Activated gamma-delta T cell treated with Interleukin-2 at 50 U/mL for 16 hours (primary cell): ENCODE measurements at regions not wholly inside any gene's neighbourhood (a gene's known extent, or its start where the extent isn't known, plus 50 kb on each side); places are given as distances from the start of the nearest gene placed in this dataset.

Experiments used
- DNase-seq: peaks from one replicate; pipeline ENCODE4 v3.0.0-alpha.2; 2020

DNA sequence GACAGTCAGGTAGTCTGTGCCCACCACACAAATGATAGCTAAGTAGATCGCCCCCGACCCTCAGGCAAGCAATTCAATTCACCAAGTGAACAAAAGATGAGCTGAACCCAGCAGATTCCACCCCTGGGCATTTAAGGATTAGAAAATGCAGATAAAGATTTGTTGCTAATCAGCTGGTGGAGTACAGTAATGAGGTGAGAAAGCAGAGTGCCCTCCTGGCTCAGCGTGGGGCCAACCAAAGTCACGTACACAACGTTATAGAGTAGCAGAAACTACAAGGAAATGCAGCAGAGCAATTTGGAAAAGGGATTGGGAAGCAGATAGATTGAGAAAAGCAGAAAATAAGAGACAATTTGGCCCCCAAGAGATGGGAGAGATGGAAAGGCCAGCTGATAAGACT is 91.2 kb downstream of the SOX9 start:
- no peak for DNase-seq

DNA sequence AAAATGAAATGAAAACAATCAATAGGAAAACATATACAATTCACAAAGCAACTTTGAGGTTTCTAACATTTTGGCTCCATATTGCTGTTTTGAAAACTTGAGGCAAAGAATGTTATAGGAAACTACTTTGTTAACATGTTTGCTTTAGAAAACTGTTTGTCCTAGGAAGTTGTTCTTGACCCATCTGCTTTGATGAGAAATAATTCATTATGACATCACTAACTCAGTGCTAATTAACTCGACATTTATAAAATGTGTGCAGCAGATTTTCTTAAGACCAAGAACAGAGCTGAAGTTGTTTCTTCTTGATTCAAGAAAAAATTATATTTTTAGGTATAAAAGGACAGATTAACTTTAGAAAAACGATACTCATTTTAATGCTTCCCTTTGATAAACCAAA is 94.7 kb downstream of the SOX9 start:
- no peak for DNase-seq

DNA sequence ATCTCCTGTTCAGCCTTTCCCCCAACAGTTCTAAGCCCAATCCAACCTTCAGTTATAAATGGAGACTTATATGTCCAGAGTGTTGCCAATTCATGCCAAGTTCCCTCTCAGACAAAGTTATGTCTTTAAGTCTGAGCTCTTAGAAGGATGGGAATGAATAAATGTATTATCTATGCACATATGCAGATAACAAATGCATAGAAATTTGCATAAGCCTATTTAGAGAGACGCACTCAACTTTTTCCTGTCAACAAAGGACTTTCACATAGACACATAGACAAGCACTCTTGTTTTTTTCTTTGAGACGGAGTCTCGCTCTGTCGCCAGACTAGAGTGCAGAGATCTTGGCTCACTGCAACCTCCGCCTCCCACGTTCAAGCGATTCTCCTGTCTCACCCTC is 95.1 kb downstream of the SOX9 start:
- DNase-seq: no peak

DNA sequence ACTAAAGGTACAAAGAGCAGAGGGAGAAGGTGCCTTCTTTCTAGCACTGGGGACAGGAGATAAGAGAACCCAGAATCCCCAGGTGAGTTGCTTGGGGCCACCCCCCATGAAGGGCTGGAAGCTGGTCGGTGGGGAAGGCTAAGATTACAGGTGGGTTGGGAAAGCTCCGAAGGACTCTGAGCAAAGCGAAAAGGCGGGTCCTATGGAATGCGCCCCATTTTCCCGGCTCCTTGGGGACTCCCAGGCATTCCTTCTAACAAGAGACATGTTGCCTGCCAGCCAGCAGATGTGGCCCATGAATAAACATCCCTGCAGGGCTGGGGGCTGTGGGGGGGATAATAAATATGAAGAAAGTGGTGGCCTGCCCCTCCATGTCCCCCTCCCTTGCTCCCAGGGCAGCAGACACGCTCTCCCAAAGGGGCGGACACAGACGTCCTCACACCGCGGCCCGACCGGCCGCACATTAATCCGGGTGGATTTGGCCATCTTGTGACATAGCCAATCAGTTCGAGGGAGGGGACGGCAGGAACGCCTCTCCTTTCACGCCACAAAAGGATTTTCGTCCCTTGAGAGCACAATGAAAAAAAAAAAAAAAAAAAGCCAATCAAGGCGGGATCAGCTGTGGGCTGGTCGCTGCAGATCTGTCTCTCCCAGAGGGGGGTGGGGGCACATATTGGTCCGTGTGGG is 98.5 kb downstream of the SOX9 start:
- DNase-seq: no peak

DNA sequence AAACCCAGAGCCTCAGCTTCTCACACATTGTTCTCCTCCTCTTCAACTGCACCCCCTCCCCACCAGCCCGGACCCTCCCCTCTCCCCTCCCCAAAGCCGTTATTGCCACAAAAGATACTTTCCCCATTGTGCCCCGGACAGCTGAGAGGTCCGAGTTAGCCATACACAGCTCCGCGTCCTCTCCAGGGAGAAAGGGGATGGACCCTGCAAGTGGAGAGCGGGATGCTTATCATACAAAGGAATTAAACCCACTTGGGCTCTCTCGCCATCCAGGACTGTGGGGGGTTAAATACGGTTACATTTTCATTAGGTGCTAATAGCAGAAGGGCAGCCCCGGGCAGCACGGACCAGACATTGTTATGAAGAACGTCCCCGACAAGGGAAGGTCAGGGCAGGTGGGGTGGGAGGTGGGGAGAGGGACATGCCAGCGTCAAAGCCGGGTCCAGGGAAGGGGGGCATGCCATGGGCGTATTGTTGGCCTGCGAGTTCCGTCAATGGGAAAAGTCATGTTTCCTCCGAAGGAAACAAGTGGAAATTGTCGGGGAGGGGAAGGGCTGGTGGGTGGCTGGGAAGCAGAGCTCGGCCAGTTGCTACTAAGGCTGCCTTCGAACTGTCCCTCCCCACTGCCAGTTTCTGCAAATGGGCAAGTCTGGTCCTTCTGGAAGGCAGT is 99.1 kb downstream of the SOX9 start:
- no peak for DNase-seq

DNA sequence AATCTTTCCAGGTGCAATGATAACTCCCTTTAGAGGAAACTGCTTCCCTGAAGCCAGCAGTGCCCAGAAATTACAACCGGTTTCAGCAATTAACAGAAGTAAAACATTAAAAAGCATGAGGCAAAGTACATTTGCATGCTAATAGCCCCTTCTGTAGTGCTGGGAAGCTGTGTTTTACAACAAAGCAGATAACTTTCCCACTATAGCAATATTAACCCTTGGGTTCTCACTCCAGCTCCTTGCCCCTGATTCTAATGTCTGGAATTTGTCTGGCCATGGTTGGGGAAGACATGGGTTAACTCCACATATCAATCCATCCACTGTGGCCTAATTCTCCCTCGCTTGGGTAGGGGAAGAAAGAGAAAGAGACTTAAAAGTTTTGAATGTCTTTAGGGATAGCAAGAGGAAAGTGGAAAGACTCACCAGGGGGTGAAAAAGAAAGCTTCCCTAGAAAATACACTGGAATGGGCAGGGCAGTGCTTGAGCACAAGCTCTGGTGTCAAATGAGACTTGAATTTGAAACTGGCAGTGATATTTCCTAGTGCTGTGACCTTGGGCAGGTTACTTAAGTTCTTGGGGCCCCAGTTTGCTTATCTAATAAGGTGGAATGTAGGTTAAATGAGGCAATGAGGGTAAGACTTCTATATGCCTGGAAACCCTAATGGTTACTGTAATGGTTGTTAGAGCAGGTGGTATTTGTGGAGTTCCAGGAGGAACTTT is 102.0 kb downstream of the SOX9 start:
- no peak for DNase-seq

DNA sequence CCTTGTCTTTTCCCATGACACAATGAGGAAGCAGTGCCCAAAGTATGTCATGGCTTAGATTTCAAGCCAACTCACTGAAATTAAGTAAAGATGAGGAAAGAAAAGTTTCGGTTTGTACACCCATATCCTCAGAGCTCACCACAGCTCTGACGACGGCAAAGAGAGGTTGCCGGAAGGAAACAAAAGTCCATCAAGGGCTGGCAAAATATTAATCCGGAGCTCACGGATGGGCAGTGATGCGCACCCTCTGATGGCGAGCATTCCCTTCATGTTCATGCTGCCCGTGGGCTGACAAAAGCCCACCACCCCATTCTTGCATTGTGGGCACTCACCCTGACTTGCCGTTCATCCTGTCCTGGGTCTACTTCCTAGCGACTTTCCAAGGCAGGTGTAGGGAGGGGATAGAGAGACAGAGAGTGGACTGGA is 103.1 kb downstream of the SOX9 start:
- no peak for DNase-seq

DNA sequence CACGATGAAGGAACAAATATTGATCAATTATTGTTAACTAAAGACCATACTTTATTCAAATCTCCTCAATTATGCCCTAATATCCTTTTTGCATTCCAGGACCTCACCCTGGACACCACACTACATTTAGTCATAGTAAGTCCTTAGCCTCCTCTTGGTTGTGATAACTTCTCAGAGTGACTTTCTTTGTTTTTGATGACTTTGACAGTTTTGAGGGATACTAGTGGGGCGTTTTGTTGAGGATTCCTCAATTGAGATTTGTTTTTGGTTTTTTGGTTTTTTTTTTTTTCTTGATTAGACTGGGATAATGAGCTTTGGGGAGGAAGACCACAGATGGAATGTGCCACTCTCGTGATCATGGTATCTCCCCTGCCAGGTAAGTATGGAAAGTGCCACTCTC is 105.5 kb downstream of the SOX9 start:
- no peak for DNase-seq

DNA sequence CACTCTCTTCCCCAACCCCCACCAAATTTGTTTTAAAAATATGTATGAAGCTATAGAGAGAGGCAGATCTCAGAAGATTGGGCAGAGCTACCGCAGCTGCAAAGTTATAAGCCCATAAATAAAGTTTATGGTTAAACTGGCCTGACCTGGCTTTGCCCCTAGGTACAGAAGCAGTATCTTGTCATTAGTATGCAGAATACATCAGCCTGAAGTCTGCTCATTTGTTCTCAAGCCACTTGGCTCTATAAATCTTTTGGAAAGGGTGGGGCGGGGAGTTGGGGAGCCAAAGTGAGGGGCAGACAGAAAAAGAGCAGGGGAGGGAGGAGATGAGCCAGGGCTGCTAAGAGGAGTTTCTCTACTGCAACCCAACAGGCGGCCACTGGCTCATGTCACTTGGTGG is 113.2 kb downstream of the SOX9 start:
- DNase-seq: no peak

DNA sequence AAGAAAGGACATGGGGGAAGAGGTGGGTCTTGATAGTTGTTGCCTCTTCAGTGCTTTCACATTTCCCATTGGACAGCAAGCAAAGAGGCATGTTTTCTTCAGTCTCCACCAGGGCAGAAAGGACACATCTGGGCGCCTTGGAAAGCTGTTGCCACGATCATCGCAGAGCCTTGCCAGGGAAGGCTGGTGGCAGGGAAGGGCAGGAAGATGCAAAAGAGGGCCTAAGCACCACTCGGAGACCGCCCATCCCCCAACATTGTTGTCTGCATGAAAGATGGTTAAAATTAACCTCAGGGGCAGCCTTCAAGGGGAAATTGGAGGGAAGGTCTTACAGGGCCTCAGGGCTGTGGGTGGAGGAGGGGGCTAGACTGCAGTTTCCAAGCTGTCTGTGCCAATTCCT is 114.2 kb downstream of the SOX9 start:
- no peak for DNase-seq

DNA sequence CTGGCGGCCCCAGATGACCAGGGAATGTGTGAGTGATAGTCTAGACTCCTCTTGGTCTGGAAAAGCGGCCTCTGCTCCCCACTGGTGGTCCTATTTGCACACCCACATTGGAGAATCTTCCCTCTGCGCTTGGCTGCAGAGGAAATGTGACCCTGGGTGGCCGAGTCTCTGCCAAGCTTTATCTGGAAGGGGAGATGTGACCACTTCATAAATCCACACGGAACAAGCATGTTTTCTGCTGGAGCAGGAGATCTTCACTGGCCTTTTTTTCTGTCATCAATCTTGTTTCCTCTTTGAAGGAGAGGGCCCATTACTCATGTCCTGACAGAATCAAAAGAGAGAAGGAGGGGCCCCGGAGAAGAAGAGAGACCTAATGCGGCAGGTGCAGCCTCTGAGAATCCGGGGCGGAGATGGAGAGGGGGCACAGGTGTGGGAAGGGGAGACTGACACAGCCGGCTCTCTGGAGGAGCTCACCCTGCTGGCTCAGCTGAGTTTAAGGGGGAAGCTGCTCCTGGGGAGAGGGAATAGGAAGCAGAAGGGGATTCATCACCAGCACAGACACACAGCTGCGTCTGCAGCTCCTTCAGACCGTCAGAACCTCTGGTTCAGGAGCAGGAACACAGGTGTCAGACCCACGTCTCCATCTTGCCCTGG is 116.3 kb downstream of the SOX9 start:
- DNase-seq: no peak

DNA sequence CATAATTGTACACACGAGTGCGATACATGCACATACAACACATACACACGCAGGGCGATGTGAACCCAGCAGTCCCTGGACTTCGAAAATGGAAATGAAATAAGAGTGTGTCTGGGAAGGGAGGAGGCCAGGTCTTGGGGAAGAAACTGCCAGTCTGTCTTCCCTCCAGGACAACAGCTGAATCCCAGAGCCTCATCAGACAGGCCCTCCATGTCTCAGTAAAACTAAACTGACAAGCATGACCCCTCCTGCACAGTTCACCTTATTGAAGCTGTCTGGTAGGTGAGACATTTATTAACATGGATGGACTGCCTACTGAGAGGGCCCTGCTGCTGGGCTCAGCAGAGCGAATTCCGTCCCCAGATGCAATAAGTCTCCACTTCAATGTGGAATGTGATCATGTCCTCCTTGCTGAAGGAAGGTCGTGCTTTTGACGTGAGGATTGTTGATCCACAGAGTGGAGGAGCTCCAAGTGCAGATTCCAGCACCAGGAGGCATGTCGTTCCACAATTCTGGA is 117.4 kb downstream of the SOX9 start:
- no peak for DNase-seq

DNA sequence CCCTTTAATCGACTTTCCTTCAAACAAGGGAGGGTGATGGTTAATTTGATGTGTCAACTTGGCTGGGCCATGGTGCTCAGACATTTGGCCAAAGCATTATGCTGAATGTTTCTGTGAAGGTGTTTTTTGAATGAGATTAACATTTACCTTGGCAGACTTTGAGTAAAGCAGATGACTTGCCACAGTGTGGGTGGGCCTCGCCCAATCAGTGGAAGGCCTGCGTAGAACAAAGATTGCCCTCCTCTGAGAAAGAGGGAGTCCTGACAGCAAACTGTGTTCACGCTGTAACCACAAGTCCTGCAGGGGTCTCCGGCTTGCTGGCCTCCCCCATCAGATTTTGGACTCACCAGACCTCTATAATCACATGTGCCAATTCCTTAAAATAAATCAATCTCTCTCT is 118.7 kb downstream of the SOX9 start:
- DNase-seq: no peak

DNA sequence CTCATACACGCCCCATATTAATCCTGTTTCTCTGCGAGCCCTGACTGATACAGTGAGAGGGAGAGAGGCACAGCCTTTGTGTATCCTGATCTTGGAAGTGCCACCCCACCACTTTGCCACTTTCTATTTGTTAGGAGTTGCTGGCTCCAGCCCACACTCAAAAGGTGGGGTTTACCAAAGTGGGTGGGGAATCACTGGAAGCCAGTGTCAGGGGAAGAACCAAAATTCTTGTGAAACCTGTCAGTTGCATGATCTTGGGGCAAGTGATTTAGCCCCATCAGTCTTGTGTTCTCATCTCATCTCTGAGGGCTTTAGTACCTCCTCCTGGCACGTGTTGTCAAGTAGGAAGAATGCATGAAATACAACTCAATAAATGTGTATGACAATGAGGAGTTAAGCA is 119.5 kb downstream of the SOX9 start:
- DNase-seq: no peak

DNA sequence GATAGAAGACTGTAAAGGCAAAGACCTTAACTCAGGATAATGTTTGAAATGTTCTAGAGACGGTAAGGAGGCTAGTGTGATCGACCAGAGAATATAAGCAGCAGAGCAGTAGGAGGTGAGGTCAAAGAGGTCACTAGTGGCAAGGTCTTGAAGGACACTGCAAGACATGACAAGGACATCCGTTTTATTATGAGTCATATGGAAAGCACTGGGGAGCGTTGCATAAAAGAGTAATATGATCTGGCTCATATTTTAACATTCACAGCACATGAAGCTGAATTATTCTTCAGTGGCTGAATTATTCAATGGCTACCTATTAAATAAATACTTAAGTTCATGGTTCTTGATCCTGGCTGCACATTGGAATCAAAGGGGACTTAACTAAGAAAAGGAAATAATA is 123.7 kb downstream of the SOX9 start:
- DNase-seq: no peak

DNA sequence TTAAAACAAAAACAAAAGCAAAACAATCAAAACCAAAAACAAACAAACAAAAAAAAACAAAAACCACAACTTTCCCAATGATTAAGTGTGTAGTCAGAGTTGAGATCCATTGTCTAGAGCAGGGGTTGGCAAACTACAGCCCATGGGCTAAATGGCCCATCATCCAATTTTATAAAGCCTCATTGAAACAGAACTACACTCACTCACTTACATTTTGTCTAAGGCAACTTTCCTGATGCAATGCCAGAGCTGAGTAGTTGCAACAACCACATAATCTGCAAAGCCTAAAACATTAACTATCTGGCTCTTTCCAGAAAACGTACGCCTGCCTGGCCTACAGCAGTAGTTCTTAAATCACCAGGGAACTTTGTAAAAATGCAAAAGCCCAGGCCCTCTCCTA is 124.1 kb downstream of the SOX9 start:
- no peak for DNase-seq

DNA sequence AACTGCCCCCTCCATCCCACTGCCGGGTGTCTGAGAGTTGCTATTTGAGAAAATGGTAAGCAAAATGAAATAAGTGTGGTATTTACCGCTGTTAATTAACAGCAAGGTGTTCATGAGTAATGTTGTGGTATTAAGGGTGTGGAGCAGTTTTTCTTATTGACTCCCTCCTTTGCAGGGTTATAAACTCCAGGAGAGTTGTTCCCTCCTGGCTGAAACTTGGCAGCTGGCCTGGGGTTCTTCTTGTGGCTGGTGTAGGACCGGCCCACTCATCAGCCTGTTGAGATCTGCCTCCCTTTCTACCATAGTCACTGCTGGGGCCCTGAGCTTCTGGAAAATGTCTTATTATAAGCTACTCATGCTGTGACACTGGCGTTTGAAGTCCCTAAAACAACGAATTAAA is 128.6 kb downstream of the SOX9 start:
- no peak for DNase-seq

DNA sequence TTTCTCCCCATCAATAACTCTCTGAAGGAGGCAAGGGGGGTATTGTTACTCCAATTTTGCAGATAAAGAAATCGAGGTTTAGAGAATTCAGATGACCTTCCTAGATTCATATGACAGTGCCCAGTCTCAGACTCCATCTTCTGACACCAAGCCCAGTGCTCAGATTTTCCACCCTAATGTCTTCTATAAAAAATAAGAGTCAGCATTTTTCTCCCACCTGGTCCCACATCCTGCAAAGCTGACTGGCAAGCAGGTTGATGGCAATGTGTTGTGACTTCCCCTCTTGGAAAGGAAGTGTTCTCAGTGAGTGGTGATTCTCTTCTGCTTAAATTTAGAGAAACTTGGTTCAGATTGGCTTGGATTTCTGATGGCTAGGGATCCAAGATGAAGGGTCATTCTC is 129.4 kb downstream of the SOX9 start:
- DNase-seq: no peak

DNA sequence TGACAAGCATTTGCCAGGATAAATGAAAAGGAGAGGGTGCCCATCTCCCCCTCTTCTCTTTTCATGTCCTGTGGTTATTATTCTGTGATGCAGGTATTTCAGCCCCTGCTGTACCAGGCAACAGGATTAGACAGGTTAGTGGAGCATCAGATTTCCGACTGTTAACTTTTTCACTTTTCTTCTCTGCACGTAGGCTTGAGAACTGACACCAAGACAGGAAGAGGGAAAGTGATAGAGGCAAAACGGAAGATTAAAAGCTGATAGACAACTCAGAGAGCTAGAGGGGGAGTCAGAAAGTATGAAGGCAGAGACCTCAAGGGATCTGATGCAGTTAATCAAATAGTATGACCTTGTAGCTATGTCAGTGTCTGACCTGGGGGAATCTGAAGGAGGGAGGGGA is 132.8 kb downstream of the SOX9 start:
- no peak for DNase-seq

DNA sequence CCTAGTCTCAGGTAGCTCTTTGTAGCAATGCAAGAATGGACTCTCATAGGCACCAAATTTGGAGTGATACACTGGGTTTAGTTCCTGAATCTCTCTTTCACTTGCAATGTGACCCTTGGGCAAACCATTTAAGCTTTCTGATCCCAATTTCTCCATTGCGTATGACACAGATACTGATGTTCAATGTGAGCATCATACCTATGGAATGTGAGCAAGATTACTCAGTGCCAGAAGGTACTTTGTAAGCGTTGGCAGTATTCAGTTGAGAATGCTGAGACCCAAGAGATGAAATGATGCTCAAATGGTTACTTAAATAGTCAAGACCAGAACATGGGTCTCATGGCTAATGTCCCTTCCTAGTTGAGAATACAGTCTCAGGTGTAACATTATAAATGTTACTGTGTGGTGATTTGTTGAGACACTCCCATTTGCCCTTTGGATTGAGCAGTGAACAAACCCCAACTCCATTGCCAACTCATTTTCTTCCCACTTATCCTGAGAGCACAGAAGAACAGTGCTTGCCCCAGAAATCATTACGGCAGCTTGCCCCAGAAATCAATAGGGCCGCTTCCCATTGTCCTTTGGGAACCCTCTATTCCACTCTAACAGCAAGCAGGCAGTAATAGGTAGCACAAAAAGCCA is 134.1 kb downstream of the SOX9 start:
- DNase-seq: no peak

DNA sequence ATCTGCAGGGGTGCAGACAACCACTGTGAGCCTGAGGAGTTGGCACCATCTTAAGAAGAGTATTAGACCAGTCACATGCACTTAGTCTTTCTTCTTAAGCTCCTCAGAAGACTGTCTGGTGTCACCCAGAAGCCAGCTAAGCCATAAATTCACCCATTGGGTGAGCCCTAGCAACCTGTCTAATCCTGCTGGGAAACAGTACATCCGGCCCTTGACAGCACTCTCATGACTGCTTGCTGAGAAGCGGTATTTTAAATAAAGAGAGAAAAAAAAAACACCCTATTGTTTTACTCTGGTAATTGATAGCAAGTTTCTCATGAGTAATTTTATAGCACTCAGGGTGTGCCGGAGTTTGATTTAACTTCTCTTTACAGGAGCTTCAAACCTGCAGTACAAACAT is 134.7 kb downstream of the SOX9 start:
- no peak for DNase-seq

DNA sequence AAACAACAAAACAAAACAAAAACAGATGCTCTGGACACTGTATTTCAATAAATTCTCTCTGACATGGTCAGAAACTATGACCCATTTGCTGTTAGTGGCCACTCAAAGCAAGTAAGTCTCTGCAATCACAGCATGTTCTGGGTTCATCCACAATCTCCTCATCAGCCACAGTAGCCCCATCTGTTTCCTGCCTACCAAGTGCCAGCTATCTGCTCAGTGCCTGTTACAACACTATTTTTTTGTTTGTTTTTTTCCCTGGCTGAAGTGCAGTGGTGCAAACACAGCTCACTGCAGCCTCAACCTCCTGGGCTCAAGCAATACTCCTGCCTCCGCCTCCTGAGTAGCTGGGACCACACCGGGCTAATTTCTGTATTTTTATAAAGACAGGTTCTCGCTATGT is 137.9 kb downstream of the SOX9 start:
- DNase-seq: no peak

DNA sequence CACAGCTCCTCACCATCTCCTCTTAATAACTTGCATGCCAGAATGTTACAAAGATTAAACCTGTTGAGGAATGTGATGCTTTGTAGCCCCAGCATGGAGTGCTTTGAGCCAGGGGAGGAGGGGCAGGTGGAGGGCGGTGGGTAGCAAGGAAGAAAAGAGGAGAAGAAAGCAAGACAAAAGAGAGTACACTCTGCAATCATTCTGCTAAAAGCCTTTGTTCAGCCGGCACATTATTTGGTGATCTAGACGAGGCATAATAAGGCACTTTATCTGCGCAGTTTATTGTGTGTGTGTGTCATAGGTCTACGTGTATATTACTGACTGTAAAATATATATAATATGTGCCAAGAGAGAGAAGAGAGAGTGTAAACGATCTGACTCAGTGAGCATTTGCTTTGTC is 139.1 kb downstream of the SOX9 start:
- DNase-seq: no peak
